ENCODE measurements at regions not wholly inside any gene's neighbourhood (a gene's known extent, or its start where the extent isn't known, plus 50 kb on each side); places are given as distances from the start of the nearest gene placed in this dataset.

DNA sequence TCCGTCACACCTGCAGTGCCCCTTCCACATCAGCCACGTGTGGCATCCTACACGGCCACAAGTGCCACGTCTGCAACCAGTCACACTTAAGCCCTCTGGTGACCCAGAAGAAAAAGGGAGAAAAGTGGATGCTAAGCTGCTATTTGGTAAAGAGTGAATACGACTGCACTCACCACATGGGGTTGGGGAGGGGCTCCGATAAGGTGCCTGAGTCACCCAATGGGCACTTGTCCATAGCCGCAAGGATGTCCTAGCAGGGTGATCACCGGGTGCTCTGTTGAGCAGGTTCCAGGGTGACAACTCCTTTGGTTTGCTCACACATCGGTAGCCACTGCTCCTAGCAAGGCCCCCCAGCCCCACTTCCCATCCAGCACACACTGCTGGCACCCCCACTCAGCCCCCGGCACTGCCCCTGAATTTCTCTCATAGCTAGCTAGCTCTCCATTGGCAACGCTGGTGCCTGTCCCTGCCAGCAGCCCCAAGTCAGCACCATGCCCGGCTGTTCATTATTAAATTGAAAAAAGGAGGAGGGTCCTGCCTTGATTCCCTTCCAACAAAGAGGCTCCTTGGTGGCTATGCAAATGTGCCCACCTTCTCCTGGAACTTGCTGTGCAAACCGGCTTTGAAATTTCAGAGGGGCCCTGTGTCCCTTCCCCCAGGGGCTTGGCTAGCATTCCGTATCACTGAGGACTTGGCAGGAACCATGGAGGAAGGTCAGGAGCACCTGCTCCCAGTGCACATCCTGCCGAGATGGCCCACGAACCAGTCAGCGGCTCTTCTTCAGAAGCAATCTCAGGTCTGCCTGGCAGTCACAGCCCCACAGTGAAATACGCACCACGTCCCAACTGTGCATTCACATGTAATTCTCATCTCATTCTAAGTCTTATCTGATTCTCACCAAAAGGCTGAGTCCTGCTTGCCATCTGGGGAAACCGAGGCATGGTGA, 227.7 kb upstream of the DIO3 start:
- TF ChIP-seq, protein P1, sequence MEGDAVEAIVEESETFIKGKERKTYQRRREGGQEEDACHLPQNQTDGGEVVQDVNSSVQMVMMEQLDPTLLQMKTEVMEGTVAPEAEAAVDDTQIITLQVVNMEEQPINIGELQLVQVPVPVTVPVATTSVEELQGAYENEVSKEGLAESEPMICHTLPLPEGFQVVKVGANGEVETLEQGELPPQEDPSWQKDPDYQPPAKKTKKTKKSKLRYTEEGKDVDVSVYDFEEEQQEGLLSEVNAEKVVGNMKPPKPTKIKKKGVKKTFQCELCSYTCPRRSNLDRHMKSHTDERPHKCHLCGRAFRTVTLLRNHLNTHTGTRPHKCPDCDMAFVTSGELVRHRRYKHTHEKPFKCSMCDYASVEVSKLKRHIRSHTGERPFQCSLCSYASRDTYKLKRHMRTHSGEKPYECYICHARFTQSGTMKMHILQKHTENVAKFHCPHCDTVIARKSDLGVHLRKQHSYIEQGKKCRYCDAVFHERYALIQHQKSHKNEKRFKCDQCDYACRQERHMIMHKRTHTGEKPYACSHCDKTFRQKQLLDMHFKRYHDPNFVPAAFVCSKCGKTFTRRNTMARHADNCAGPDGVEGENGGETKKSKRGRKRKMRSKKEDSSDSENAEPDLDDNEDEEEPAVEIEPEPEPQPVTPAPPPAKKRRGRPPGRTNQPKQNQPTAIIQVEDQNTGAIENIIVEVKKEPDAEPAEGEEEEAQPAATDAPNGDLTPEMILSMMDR (IDR thresholded peaks at IDR 0.05; ENCODE audit: low read depth, low read length), result no peak
- no peak for TF ChIP-seq EZH2phosphoT487 (IDR thresholded peaks at IDR 0.05; ENCODE audit: low read depth)

Measured in OCI-LY3 (cell line).